OCI-LY7 (cell line): ENCODE measurements at regions not wholly inside any gene's neighbourhood (a gene's known extent, or its start where the extent isn't known, plus 50 kb on each side); places are given as distances from the start of the nearest gene placed in this dataset.

Experiments
- CTCF ChIP-seq: fragments of 200-600 bp; sonication (generic); conservative IDR thresholded peaks from 2 replicates; pipeline ENCODE4 v1.5.1; 2014; ENCODE audit warnings: mild to moderate bottlenecking, antibody characterized with exemption, low read length, moderate library complexity, mixed read lengths
- EZH2phosphoT487 ChIP-seq: fragments of 200-600 bp; sonication (generic); IDR thresholded peaks from 2 replicates; pipeline ENCODE4 v1.6.1; 2018; ENCODE audit warnings: low read depth, borderline replicate concordance, mild to moderate bottlenecking, mixed run types, antibody characterized with exemption, low read length, moderate library complexity, mixed read lengths

DNA sequence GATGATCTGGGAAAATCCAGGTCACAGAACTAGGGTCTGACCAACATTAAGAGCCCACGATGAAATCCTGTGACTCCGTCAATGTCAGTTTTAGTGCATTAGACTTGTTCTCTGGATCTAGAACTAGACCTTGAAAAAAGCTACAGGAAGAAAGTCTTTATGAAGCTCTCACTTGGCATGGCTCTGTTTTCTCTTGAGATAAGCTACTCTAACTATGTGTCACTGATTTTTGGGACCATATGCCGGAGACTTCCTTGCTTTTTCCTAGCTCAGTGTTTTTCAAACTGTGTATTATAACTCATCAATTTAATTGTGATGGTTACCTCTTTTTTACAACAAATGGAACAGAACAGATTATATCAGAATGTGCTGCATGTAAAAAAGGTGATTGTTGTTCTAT is 379.7 kb upstream of the DAB1 start:
- no peak for TF ChIP-seq CTCF
- no peak for TF ChIP-seq EZH2phosphoT487
